Islet precursor cell (in vitro differentiated cells): ENCODE measurements at regions not wholly inside any gene's neighbourhood (a gene's known extent, or its start where the extent isn't known, plus 50 kb on each side); places are given as distances from the start of the nearest gene placed in this dataset.
"Not testable (repeated sequence)": the region's sequence is repeated elsewhere in the genome, so short reads cannot be mapped to it uniquely, and the experiment has no call there.

Experiments
- DNase-seq: peaks from one replicate; pipeline ENCODE4 v3.0.0-alpha.2; 2018

GRCh38 chr10:3570131-3570729 is 214.8 kb downstream of the KLF6 start:
- no peak for DNase-seq

- no peak for DNase-seq
Measured at GRCh38 chr10:3568983-3569382, 216.0 kb downstream of the KLF6 start.

GRCh38 chr10:3568392-3568791 is 216.6 kb downstream of the KLF6 start:
- DNase-seq, result no peak

- DNase-seq, result no peak
Measured at GRCh38 chr10:3567291-3567963, 217.6 kb downstream of the KLF6 start.

- DNase-seq, result no peak
Measured at GRCh38 chr10:3566627-3567026, 218.4 kb downstream of the KLF6 start.

- DNase-seq, result no peak
Measured at GRCh38 chr10:3564346-3565002, 220.5 kb downstream of the KLF6 start.

GRCh38 chr10:3563298-3563697 is 221.7 kb downstream of the KLF6 start:
- no peak for DNase-seq

- not testable (repeated sequence) for DNase-seq
Measured at GRCh38 chr10:3560628-3561027, 224.4 kb downstream of the KLF6 start.

- DNase-seq, result no peak
Measured at GRCh38 chr10:3559527-3559926, 225.5 kb downstream of the KLF6 start.

GRCh38 chr10:3559011-3559410 is 226.0 kb downstream of the KLF6 start:
- no peak for DNase-seq

- DNase-seq, result not testable (repeated sequence)
Measured at GRCh38 chr10:3556191-3557017, 228.6 kb downstream of the KLF6 start.

- no peak for DNase-seq
Measured at GRCh38 chr10:3554121-3554522, 230.9 kb downstream of the KLF6 start.

- no peak for DNase-seq
Measured at GRCh38 chr10:3552281-3552680, 232.7 kb downstream of the KLF6 start.

GRCh38 chr10:3551761-3552160 is 233.2 kb downstream of the KLF6 start:
- no peak for DNase-seq

- no peak for DNase-seq
Measured at GRCh38 chr10:3549118-3549517, 235.9 kb downstream of the KLF6 start.

- DNase-seq, result no peak
Measured at GRCh38 chr10:3548702-3549101, 236.3 kb downstream of the KLF6 start.

- no peak for DNase-seq
Measured at GRCh38 chr10:3548076-3548475, 236.9 kb downstream of the KLF6 start.

- DNase-seq, result no peak
Measured at GRCh38 chr10:3544561-3544960, 240.4 kb downstream of the KLF6 start.

- DNase-seq, result no peak
Measured at GRCh38 chr10:3542185-3542611, 242.8 kb downstream of the KLF6 start.

GRCh38 chr10:3539696-3540383 is 245.2 kb downstream of the KLF6 start:
- DNase-seq, result no peak

GRCh38 chr10:3538656-3539531 is 246.1 kb downstream of the KLF6 start:
- peak; percentile 96 for DNase-seq

GRCh38 chr10:3538291-3538655 is 246.7 kb downstream of the KLF6 start:
- no peak for DNase-seq
